ENCODE measurements at regions not wholly inside any gene's neighbourhood (a gene's known extent, or its start where the extent isn't known, plus 50 kb on each side); places are given as distances from the start of the nearest gene placed in this dataset.

DNA sequence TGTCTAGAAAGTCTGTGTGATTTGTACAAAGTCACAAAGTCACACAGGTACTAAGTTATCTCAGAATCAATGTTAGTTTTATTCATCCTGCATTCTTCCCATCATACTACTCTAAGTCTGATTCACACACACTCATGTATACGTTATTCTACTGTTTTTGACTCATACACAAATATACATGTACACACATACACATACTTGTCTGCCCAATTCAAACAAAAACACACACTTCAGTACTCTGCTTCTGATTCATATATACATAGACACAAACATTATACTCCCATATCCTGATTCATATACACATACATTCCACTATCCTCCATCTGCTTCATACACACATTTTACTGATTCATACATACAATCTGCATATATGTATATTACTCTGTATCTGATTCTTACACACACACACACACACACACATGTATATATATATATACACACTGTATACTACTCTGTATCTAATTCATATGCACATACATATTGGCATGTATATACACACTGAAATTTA is 69.3 kb downstream of the KLF12 start:
- TF ChIP-seq EZH2 (IDR thresholded peaks at IDR 0.05) (no peak), POLR2AphosphoS5 (IDR thresholded peaks at IDR 0.05; ENCODE audit: borderline replicate concordance, low read depth, low read length) (no peak), FOXP2 (optimal IDR thresholded peaks at IDR 0.05; ENCODE audit: control extremely low read depth, extremely low read length, insufficient read depth) (no peak)

All from SK-N-MC (cell line).